K562 (cell line): ENCODE measurements at regions not wholly inside any gene's neighbourhood (a gene's known extent, or its start where the extent isn't known, plus 50 kb on each side); places are given as distances from the start of the nearest gene placed in this dataset.
A peak's percentile ranks its signal among the peaks of the same experiment; 100 is the strongest.

Source experiments
- CCNT2 ChIP-seq: IDR thresholded peaks from 2 replicates; pipeline ENCODE4 v1.6.1; 2011; ENCODE audit warnings: borderline replicate concordance, low read depth, mild to moderate bottlenecking, moderate library complexity, mixed read lengths, low read length; ENCODE audit not compliant: insufficient read length; ENCODE audit errors: extremely low read depth
- E2F3 ChIP-seq: fragments of 250-450 bp; sonication (Bioruptor Pico); IDR thresholded peaks from 2 replicates; pipeline ENCODE4 v1.4.0; 2020; ENCODE audit warnings: mild to moderate bottlenecking
- GTF2A2 ChIP-seq: IDR thresholded peaks from 2 replicates; pipeline ENCODE4 v1.6.1; 2016; ENCODE audit warnings: mild to moderate bottlenecking, missing genetic modification characterization, missing compliant biosample characterization
- HCFC1 ChIP-seq: IDR thresholded peaks from 2 replicates; pipeline ENCODE4 v1.6.1; 2012; ENCODE audit warnings: low read depth, low read length, improper control_type of control experiment
- HDAC1 ChIP-seq, 2 experiments: fragments of 450-650 bp; IDR thresholded peaks; 2 replicates each; pipeline ENCODE4 v1.6.1; 2016 to 2017; ENCODE audit warnings: inconsistent platforms in 1 of 2, mild to moderate bottlenecking in 1 of 2, moderate library complexity in 1 of 2
- HMG20A ChIP-seq: fragments of 450-650 bp; formaldehyde crosslinking; conservative IDR thresholded peaks from 2 replicates; pipeline ENCODE4 v1.4.0; 2020; ENCODE audit warnings: mild to moderate bottlenecking, mixed read lengths
- SIX5 ChIP-seq, 2 experiments: IDR thresholded peaks; 2 replicates each; pipeline ENCODE4 v1.6.1; 2011; ENCODE audit warnings: low read length in 2 of 2, borderline replicate concordance in 1 of 2, low read depth in 1 of 2, mild to moderate bottlenecking in 1 of 2, moderate library complexity in 1 of 2; ENCODE audit not compliant: insufficient read depth in 1 of 2
- SP1 ChIP-seq: sonication (generic); formaldehyde crosslinking; IDR thresholded peaks from 2 replicates; pipeline ENCODE4 v1.8.1; 2022; ENCODE audit warnings: mild to moderate bottlenecking, missing genetic modification reagents
- STAT5A ChIP-seq: IDR thresholded peaks from 2 replicates; pipeline ENCODE4 v1.6.1; 2012; ENCODE audit warnings: low read length, inconsistent platforms, borderline replicate concordance
- TAL1 ChIP-seq: fragments of 450-650 bp; IDR thresholded peaks from 2 replicates; pipeline ENCODE4 v1.6.1; 2016; ENCODE audit warnings: mild to moderate bottlenecking
- TEAD4 ChIP-seq, 2 experiments: sonication (generic) in 1 of 2; formaldehyde crosslinking in 1 of 2; IDR thresholded peaks; 2 replicates each; pipeline versions ENCODE4 v1.6.1 to v1.8.0; 2012 to 2022; ENCODE audit warnings: borderline replicate concordance in 1 of 2, inconsistent platforms in 1 of 2, low read length in 1 of 2, mild to moderate bottlenecking in 1 of 2, missing genetic modification reagents in 1 of 2
- U2AF1 ChIP-seq: fragments of 200-400 bp; formaldehyde crosslinking; optimal IDR thresholded peaks from 2 replicates; pipeline ENCODE3; 2017; ENCODE audit warnings: mild to moderate bottlenecking, low read depth, low read length, moderate library complexity
- ZBTB1 ChIP-seq: sonication (generic); formaldehyde crosslinking; IDR thresholded peaks from 2 replicates; pipeline ENCODE4 v1.8.1; 2023; ENCODE audit warnings: missing genetic modification reagents, low read depth, mild to moderate bottlenecking, borderline replicate concordance
- ZBTB17 ChIP-seq: fragments of 450-650 bp; formaldehyde crosslinking; IDR thresholded peaks from 2 replicates; pipeline ENCODE4 v1.4.0; 2020; ENCODE audit warnings: mild to moderate bottlenecking
- ZNF316 ChIP-seq: fragments of 450-650 bp; IDR thresholded peaks from 2 replicates; pipeline ENCODE4 v1.6.1; 2016
- ZNF431 ChIP-seq: sonication (generic); formaldehyde crosslinking; IDR thresholded peaks from 2 replicates; pipeline ENCODE4 v1.8.0; 2022; ENCODE audit warnings: mild to moderate bottlenecking, missing genetic modification reagents
- ZNF589 ChIP-seq: fragments of 200-800 bp; sonication (Bioruptor generic); IDR thresholded peaks from 2 replicates; pipeline ENCODE4 v1.6.1; 2016; ENCODE audit warnings: low read depth, missing genetic modification characterization, missing compliant biosample characterization
- ZNF707 ChIP-seq: fragments of 250-450 bp; sonication (Bioruptor Pico); conservative IDR thresholded peaks from 2 replicates; pipeline ENCODE4 v1.8.0; 2022; ENCODE audit warnings: inconsistent platforms, mild to moderate bottlenecking, moderate library complexity
- TF ChIP-seq, protein P1 (sequence below): sonication (generic); formaldehyde crosslinking; IDR thresholded peaks from 2 replicates; pipeline ENCODE4 v1.8.0; 2023; ENCODE audit warnings: mild to moderate bottlenecking, missing genetic modification reagents
- TF ChIP-seq, protein P2 (sequence below), 2 experiments: IDR thresholded peaks; 2 replicates each; pipeline ENCODE4 v1.6.1; 2012; ENCODE audit warnings: improper control_type of control experiment in 2 of 2, low read depth in 2 of 2, low read length in 2 of 2, borderline replicate concordance in 1 of 2
- TF ChIP-seq, protein P3 (sequence below): fragments of 450-650 bp; formaldehyde crosslinking; IDR thresholded peaks from 2 replicates; pipeline ENCODE4 v1.4.0; 2020; ENCODE audit warnings: mild to moderate bottlenecking, moderate library complexity

DNA sequence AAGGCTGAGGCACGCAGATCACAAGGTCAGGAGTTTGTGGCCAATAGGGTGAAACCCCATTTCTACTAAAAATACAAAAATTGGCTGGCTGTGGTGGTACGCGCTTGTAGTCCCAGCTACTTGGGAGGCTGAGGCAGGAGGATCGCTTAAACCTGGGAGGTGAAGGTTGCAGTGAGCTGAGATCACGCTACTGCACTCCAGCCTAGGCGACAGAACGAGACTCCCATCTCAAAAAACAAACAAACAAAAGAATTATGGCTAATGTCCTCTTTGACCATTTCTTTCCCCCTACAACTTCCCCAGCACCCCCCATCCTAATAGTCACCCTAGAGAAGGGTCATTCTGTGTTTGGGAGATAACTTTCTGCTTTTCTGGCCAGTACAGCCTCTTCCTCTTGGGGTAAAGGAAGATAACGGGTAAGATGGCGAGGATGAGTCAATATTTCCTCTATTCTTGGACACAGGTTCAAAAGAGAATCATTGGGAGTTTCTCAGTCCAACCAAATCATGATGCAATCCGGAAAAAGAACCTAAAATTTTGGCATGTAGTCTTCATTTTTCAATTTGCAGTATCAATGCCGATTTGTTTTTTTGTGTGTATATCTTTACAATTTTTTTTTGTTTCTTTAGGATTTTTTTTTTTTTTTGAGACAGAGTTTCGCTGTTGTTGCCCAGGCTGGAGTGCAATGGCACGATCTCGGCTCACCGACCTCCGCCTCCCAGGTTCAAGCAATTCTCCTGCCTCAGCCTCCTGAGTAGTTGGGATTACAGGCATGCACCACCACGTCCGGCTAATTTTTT is 107.6 kb upstream of the MED13 start (continued):
- TF ChIP-seq CCNT2: peak; percentile 89
- TF ChIP-seq TAL1: peak; percentile 87
- no peak for TF ChIP-seq ZNF431 (CRISPR knock-in tag)
- peak in 1 of 2 experiments; percentile 83; a peak in 2 of 4 replicates for TF ChIP-seq HDAC1 (IDR thresholded peaks at IDR 0.05)
- no peak for TF ChIP-seq SP1 (CRISPR knock-in tag)
- no peak for TF ChIP-seq HMG20A
- no peak for TF ChIP-seq GTF2A2 (tag)
- TF ChIP-seq SIX5 (IDR thresholded peaks at IDR 0.05; ENCODE audit: borderline replicate concordance in 1 of 2, insufficient read depth in 1 of 2, low read depth in 1 of 2, low read length in 2 of 2): no peak
- TF ChIP-seq U2AF1: no peak
- TF ChIP-seq, protein P1, sequence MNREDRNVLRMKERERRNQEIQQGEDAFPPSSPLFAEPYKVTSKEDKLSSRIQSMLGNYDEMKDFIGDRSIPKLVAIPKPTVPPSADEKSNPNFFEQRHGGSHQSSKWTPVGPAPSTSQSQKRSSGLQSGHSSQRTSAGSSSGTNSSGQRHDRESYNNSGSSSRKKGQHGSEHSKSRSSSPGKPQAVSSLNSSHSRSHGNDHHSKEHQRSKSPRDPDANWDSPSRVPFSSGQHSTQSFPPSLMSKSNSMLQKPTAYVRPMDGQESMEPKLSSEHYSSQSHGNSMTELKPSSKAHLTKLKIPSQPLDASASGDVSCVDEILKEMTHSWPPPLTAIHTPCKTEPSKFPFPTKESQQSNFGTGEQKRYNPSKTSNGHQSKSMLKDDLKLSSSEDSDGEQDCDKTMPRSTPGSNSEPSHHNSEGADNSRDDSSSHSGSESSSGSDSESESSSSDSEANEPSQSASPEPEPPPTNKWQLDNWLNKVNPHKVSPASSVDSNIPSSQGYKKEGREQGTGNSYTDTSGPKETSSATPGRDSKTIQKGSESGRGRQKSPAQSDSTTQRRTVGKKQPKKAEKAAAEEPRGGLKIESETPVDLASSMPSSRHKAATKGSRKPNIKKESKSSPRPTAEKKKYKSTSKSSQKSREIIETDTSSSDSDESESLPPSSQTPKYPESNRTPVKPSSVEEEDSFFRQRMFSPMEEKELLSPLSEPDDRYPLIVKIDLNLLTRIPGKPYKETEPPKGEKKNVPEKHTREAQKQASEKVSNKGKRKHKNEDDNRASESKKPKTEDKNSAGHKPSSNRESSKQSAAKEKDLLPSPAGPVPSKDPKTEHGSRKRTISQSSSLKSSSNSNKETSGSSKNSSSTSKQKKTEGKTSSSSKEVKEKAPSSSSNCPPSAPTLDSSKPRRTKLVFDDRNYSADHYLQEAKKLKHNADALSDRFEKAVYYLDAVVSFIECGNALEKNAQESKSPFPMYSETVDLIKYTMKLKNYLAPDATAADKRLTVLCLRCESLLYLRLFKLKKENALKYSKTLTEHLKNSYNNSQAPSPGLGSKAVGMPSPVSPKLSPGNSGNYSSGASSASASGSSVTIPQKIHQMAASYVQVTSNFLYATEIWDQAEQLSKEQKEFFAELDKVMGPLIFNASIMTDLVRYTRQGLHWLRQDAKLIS (CRISPR knock-in tag): no peak
- TF ChIP-seq HCFC1: no peak
- TF ChIP-seq TEAD4 (IDR thresholded peaks at IDR 0.05; ENCODE audit: low read length): peak; percentile 90
- TF ChIP-seq TEAD4 (CRISPR knock-in tag; IDR thresholded peaks at IDR 0.05; ENCODE audit: borderline replicate concordance): no peak
- TF ChIP-seq ZBTB17 (CRISPR knock-in tag): no peak
- TF ChIP-seq, protein P2, sequence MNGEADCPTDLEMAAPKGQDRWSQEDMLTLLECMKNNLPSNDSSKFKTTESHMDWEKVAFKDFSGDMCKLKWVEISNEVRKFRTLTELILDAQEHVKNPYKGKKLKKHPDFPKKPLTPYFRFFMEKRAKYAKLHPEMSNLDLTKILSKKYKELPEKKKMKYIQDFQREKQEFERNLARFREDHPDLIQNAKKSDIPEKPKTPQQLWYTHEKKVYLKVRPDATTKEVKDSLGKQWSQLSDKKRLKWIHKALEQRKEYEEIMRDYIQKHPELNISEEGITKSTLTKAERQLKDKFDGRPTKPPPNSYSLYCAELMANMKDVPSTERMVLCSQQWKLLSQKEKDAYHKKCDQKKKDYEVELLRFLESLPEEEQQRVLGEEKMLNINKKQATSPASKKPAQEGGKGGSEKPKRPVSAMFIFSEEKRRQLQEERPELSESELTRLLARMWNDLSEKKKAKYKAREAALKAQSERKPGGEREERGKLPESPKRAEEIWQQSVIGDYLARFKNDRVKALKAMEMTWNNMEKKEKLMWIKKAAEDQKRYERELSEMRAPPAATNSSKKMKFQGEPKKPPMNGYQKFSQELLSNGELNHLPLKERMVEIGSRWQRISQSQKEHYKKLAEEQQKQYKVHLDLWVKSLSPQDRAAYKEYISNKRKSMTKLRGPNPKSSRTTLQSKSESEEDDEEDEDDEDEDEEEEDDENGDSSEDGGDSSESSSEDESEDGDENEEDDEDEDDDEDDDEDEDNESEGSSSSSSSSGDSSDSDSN (IDR thresholded peaks at IDR 0.05; ENCODE audit: borderline replicate concordance in 1 of 2, low read depth in 2 of 2, low read length in 2 of 2): no peak
- no peak for TF ChIP-seq ZBTB1 (CRISPR knock-in tag)
- TF ChIP-seq ZNF589 (CRISPR knock-in tag): peak; percentile 81
- no peak for TF ChIP-seq ZNF316
- peak; percentile 72 for TF ChIP-seq STAT5A
- TF ChIP-seq E2F3 (CRISPR knock-in tag): no peak
- no peak for TF ChIP-seq ZNF707 (CRISPR knock-in tag)
- TF ChIP-seq, protein P3, sequence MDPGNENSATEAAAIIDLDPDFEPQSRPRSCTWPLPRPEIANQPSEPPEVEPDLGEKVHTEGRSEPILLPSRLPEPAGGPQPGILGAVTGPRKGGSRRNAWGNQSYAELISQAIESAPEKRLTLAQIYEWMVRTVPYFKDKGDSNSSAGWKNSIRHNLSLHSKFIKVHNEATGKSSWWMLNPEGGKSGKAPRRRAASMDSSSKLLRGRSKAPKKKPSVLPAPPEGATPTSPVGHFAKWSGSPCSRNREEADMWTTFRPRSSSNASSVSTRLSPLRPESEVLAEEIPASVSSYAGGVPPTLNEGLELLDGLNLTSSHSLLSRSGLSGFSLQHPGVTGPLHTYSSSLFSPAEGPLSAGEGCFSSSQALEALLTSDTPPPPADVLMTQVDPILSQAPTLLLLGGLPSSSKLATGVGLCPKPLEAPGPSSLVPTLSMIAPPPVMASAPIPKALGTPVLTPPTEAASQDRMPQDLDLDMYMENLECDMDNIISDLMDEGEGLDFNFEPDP: no peak
